ENCODE measurements at regions not wholly inside any gene's neighbourhood (a gene's known extent, or its start where the extent isn't known, plus 50 kb on each side); places are given as distances from the start of the nearest gene placed in this dataset.
A peak's percentile ranks its signal among the peaks of the same experiment; 100 is the strongest.
"Not testable (repeated sequence)": the region's sequence is repeated elsewhere in the genome, so short reads cannot be mapped to it uniquely, and the experiment has no call there.

DNA sequence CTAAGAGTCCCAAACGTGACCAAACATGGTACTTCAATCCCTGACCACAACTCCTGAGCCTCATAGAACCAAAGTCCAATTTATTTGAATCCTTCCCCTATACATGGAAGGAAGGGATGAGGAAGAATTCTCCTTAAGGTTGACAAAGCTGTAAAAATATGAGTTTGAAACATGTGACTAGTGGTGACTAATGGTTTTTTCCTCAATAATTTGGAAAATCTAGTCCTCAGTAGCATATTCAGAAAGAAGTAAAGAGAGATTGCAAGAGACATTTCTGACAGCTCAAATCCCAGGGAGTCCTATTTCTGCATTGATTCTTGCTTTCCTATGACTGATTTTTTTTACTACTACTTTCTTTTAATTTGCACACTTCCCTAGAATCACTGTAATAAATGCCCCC, 443.7 kb downstream of the FRK start:
- DNase-seq: no peak

GRCh38 chr6:115613488-115613887, 447.2 kb downstream of the FRK start:
- no peak for DNase-seq

GRCh38 chr6:115612796-115613479, 447.8 kb downstream of the FRK start:
- no peak for DNase-seq

- no peak for DNase-seq
These were observed 448.5 kb downstream of the FRK start for GRCh38 chr6:115612216-115612615.

- no peak for DNase-seq
These were observed 450.0 kb downstream of the FRK start for GRCh38 chr6:115610696-115611095.

GRCh38 chr6:115609111-115609510, 451.6 kb downstream of the FRK start:
- DNase-seq: no peak

DNA sequence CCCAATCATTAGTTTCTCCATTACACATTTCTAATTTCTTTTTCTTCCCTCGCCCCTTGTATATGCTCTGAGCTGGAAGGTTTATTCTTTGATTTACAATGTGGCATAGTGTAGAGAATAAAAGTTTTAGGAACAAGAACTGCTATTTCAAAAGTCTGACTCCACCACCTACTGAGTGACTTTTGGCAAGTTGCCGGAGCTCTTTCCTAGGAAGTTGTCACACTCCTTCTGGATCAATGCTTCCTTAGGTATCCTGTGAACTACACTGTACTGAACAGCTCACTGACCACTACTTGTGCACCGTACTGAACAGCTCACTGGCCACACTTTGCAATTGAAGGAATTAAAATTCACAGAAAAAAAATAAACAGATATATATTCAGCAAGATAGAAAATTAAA, 458.2 kb downstream of the FRK start:
- DNase-seq: no peak

GRCh38 chr6:115601509-115601908, 459.2 kb downstream of the FRK start:
- DNase-seq: no peak

- no peak for DNase-seq
These were observed 459.6 kb downstream of the FRK start for GRCh38 chr6:115601064-115601463.

- DNase-seq: no peak
These were observed 465.8 kb downstream of the FRK start for GRCh38 chr6:115594891-115595290.

DNA sequence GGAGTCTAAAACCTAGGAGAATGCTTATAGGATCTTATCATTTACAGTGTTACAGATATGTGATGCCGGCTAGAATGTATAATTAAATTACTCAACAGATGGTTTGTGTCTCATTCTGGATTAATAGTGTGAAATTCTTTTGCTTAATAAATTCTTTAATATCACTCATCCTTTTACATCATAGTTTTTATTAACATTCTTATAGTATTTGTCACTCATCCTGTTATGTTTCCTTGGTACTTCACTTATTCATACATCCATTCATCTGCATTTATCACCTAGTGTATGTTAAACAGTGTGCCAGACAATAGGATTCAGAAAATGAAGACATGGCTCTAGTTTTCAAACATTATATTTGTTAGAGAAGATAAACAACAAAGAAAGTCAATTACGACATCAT, 468.7 kb downstream of the FRK start:
- DNase-seq: no peak

GRCh38 chr6:115589072-115589471, 471.6 kb downstream of the FRK start:
- not testable (repeated sequence) for DNase-seq

DNA sequence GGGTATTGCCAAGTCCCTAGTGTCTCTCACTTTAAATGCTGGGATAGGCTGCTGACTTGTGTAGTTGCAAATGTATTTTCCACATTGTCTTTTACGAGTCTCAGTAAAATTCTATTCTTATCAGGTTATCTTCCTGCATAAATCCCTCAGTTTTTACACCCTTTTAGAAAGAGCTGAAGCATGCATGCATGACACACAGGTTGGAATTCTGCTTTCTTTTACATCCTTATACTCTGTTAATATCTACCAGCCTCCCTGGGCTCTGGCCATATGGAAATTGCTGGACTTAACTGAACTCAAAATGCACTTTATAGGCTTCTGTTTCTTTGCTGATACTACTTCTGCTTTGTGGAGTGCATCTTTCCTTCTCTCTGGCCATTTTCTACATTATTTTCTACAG, 477.4 kb downstream of the FRK start:
- no peak for DNase-seq

- no peak for DNase-seq
These were observed 478.3 kb downstream of the FRK start for GRCh38 chr6:115582386-115582785.

DNA sequence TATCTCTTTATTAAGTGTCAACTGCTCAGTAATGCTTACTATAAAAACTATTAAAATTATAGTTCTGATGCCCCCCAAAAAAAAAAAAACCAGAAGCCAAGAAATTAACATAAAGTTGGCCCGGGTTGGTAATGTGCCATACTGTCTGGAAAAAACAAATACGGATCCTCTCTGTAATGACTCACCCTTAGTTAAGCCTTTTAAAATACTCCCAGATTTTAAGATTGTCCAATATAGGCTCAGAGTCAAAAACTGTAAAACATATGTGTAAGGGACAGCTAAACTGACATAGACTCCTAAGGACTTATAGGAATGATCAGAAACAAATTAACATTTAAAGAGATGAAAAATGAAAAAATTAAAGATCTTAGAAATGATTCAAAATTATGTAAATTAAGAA, 481.1 kb downstream of the FRK start:
- DNase-seq: not testable (repeated sequence)

GRCh38 chr6:115577270-115577669, 483.4 kb downstream of the FRK start:
- no peak for DNase-seq

DNA sequence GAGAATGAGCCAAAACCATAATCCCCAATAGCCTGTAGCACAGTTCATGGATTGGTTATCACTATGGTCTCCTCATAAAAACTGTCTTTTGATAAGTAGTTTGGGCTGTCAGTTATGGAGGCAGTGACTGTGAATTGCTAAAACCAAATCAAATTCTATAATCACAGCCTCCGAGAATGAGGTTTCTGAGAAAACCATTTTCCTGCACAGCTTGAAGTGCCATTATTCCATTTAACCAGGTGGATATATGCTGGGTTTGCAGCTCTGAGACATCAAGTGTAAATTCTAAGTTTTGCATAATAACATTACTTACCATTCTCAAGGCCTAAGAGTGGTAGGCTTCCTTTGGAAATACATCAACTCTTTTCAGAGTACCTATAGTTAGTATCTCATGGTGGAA, 485.4 kb downstream of the FRK start:
- no peak for DNase-seq

GRCh38 chr6:115573861-115574260, 486.8 kb downstream of the FRK start:
- no peak for DNase-seq

DNA sequence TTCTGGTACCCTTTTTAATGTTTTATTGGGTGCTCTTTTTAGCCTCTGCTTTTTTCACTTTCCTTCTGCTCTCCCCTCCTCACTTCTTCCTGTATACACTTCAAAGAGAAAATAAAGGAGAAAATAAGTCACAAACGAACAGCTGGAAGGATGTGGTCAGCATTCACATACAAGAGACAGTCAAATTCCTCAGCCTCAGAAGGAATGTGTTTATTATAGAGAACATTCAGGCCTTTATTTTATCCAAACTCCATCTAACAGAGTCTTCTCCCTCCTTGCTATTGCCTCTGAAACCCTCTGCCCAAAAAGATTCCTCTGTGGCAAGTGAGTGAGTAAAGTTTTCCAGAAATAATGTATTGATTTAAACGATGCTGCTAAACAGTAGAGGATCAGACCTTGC, 490.4 kb downstream of the FRK start:
- DNase-seq: no peak

- no peak for DNase-seq
These were observed 506.6 kb downstream of the FRK start for GRCh38 chr6:115554060-115554459.

DNA sequence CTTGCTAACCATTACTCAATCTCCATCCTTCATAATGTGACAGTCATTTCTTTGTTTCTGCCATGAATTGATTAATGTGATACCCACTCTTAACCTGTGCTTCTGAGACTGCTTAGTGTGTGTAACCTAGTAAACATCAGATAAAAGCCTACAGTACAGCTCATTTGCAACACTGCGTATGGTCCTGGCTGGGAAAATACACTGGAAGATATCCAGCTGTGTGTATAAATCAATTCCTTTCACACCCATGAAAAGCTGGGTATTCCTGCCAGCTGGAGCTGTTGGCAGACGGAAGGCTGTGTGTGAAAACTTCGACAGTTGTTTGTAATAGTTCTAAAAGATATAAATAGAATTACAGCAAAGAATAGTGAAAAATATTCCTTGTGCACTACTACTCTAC, 509.2 kb downstream of the FRK start:
- peak; percentile 50 for DNase-seq

- DNase-seq: no peak
These were observed 515.1 kb downstream of the FRK start for GRCh38 chr6:115545672-115545986.

DNA sequence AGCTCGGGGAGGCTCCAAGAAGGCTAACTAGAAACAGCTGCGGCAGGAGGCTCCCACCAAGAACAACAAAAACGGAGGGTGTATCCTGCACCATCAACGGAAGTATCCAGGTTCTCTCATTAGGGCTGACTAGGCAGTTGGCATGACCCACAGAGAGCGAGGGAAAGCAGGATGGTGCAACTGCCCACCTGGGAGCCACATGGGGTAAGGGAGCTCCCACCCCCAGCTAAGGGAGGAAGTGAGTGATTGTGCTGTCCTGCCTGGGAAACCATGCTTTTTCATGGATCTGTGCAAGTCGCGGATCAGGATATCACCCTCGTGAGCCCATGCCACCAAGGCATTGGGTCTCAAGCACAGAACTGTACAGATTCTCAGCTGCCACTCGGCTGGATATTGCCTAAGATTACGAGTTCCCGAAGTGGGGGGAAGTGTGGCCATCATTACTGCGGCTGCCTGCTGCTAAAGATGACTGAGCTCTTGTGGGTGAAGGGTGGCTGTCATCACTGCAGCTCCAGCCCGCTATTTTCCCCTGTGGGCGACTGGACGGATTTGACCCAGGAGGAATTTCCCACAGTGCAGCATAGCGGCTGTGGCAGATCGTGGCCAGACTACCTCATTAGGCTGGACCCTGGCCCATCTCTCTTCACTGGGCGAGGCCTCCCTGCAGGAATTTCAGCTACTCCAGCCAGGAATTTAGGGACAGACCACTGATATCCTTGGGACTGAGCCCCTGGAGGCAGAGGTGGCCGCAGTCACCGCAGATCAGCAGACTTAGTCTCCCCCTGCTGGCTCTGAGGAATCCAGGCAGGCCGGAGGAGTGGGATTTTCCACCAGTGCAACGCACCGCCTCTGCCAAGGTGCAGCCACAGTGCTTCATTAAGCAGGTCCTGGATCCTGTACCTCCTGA, 515.7 kb downstream of the FRK start:
- no peak for DNase-seq

DNA sequence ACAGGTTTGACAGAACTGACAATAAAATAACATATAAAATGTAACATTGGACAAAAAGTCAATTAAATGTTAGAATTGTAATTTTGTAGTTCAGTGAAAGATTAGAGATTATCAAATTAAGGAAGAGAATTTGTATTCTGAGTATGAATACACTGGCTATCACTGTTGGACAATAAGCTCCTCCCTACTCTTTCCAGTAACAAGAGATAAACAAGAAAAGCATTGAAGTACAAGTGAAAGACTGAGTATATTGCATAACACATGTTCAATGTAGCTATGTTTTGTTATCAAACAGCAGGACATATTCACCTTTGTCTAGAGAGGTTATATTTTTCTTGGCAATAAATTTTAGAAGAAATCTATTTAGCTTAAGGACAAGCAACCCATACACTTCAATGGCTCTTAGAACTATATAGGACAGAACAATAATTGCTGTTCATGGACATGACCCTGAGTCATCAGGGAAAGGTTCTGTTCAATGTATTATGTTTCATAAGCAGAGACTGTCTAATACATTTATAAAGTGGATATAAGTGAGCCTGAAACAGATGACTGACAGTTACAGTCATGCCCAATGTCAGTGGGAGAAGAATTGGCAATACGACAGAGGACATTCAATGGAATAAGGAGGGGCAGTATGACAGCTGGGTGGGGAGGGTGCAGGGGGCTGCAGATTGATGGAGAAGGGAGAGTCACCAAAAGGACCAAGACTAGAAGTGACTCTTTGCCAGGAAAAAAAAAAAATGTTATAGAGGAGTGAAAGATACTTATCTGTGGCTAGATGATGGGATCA, 520.4 kb downstream of the FRK start:
- no peak for DNase-seq
